GM23248 (cell line): ENCODE measurements at regions not wholly inside any gene's neighbourhood (a gene's known extent, or its start where the extent isn't known, plus 50 kb on each side); places are given as distances from the start of the nearest gene placed in this dataset.
"Not testable (repeated sequence)": the region's sequence is repeated elsewhere in the genome, so short reads cannot be mapped to it uniquely, and the experiment has no call there.

Experiments used
- DNase-seq: peaks from one replicate; pipeline ENCODE4 v3.0.0-alpha.2; 2015
- H2AFZ ChIP-seq: fragments of 200-600 bp; sonication (generic); 2 replicates; pipeline ENCODE4 v1.6.1; 2016; ENCODE audit warnings: antibody characterized with exemption
- H3F3A ChIP-seq: fragments of 200-600 bp; sonication (generic); 2 replicates; pipeline ENCODE4 v1.6.1; 2016; ENCODE audit warnings: mild to moderate bottlenecking, antibody characterized with exemption, mixed run types; ENCODE audit not compliant: insufficient read depth
- H3K27ac ChIP-seq: fragments of 200-600 bp; sonication (generic); 2 replicates; pipeline ENCODE4 v1.5.1; 2016; ENCODE audit warnings: mild to moderate bottlenecking
- H3K27me3 ChIP-seq: fragments of 200-600 bp; sonication (generic); replicated peaks from 2 replicates; pipeline ENCODE4 v1.6.1; 2016; ENCODE audit warnings: mild to moderate bottlenecking; ENCODE audit not compliant: insufficient read depth
- H3K36me3 ChIP-seq: fragments of 200-600 bp; sonication (generic); 2 replicates; pipeline ENCODE4 v1.6.1; 2016; ENCODE audit warnings: low read depth, mild to moderate bottlenecking
- H3K4me1 ChIP-seq: fragments of 200-600 bp; sonication (generic); 2 replicates; pipeline ENCODE4 v1.6.1; 2016; ENCODE audit warnings: mild to moderate bottlenecking; ENCODE audit not compliant: insufficient read depth
- H3K4me2 ChIP-seq: fragments of 200-600 bp; sonication (generic); one replicate; pipeline ENCODE4 v1.6.1; 2016; ENCODE audit warnings: mild to moderate bottlenecking; ENCODE audit not compliant: unreplicated experiment
- H3K4me3 ChIP-seq: fragments of 200-600 bp; sonication (generic); 2 replicates; pipeline ENCODE4 v1.5.1; 2016; ENCODE audit warnings: mild to moderate bottlenecking
- H3K79me2 ChIP-seq: fragments of 200-600 bp; sonication (generic); 2 replicates; pipeline ENCODE4 v1.6.1; 2016; ENCODE audit warnings: mild to moderate bottlenecking; ENCODE audit not compliant: insufficient read depth
- H3K9ac ChIP-seq: fragments of 200-600 bp; sonication (generic); 2 replicates; pipeline ENCODE4 v1.6.1; 2016; ENCODE audit warnings: mild to moderate bottlenecking
- H3K9me2 ChIP-seq: fragments of 200-600 bp; sonication (generic); 2 replicates; pipeline ENCODE4 v1.6.1; 2016; ENCODE audit warnings: mixed run types, mild to moderate bottlenecking, moderate library complexity; ENCODE audit not compliant: insufficient read depth
- H3K9me3 ChIP-seq: fragments of 200-600 bp; sonication (generic); one replicate; pipeline ENCODE4 v1.6.1; 2017; ENCODE audit warnings: low read depth
- H4K20me1 ChIP-seq: fragments of 200-600 bp; sonication (generic); 2 replicates; pipeline ENCODE4 v1.6.0; 2016; ENCODE audit not compliant: insufficient read depth
- EZH2 ChIP-seq: fragments of 200-600 bp; sonication (generic); IDR thresholded peaks from 2 replicates; pipeline ENCODE4 v1.6.1; 2018; ENCODE audit warnings: antibody characterized with exemption, mild to moderate bottlenecking; ENCODE audit not compliant: insufficient read depth, poor library complexity, severe bottlenecking
- EZH2phosphoT487 ChIP-seq: fragments of 200-600 bp; sonication (generic); IDR thresholded peaks from 2 replicates; pipeline ENCODE4 v1.6.1; 2018; ENCODE audit warnings: antibody characterized with exemption, moderate library complexity, mild to moderate bottlenecking, low read depth; ENCODE audit not compliant: insufficient read depth
- WGBS, 2 experiments: methylation state at CpG; one replicate each; pipeline ENCODE4 v1.1.6; 2015 to 2017; ENCODE audit warnings: low lambda C conversion rate in 2 of 2, low coverage in 1 of 2; ENCODE audit errors: missing lambda C conversion rate in 2 of 2; 5-methylcytosine and 5-hydroxymethylcytosine counted together
- in situ Hi-C: fragments of 300-500 bp; cut with MboI; formaldehyde crosslinking; loops from 2 replicates; pipeline ENCODE4 v1.15.0; 2020

DNA sequence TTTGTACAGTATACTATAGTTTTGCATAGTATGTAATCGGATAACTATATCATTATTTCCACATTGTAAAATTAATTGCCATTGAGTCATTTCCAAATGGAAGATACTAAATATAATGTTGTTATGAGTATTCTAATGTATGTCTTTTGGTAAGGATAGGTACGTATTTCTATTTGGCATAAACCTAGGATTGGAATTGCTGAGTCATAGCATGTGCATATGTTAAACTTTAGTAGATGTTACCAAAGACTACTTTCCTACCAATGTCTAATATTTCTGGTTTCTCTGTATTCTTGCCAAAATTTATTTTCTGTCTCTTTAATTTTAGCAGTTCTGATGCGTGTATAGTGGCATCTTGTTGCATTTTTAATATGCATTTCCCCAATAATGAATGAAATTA, 825.1 kb upstream of the ARRDC3 start:
- H4K20me1 ChIP-seq = no peaks in the 10 kb centered on the region
- in situ Hi-C loops = no loop called here
- TF ChIP-seq EZH2 = no peak
- TF ChIP-seq EZH2phosphoT487 = no peak

DNA sequence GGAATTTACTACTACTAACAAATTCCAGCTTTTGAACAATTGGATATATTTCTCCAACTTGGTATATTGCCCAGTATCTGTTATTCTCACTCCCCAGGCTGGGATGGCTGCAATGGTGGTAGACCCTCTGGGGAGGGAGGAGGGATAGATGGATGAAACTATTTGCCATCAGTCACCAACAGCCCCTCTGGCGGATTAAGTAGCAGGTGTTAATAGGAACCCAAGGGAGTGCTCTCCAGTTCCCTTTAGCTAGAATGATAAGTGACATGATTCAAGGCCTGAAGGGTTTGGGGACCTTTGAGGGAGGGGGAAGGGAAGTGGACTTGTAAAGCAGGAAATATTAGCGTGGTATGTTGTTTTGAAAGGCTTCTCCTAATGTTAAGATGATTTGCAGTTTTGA, 824.0 kb upstream of the ARRDC3 start:
- no peaks in the 10 kb centered on the region for H3K9me3 ChIP-seq
- no peaks in the 10 kb centered on the region for H4K20me1 ChIP-seq
- H3K36me3 ChIP-seq = no peaks in the 10 kb centered on the region
- DNase-seq = no peak
- WGBS, 2 experiments = 4 to 7% methylated on average over 2 of the region's 2 CpGs
- no peak overlapping the region for H2AFZ ChIP-seq
- no peak overlapping the region for H3K4me2 ChIP-seq
- no peak overlapping the region for H3K27ac ChIP-seq
- no peak overlapping the region for H3K9ac ChIP-seq
- no peaks in the 10 kb centered on the region for H3K27me3 ChIP-seq
- no peak for TF ChIP-seq EZH2phosphoT487
- no peak for TF ChIP-seq EZH2
- H3K79me2 ChIP-seq = no peaks in the 10 kb centered on the region
- H3F3A ChIP-seq = no peaks in the 10 kb centered on the region
- no peaks in the 10 kb centered on the region for H3K4me1 ChIP-seq
- H3K9me2 ChIP-seq = no peaks in the 10 kb centered on the region
- in situ Hi-C loops = no loop called here
- no peak overlapping the region for H3K4me3 ChIP-seq

More for the DNA sequence above, 825.1 kb upstream of the ARRDC3 start:
- WGBS, 2 experiments = 33 to 41% methylated on average over 3 of the region's 3 CpGs
- H3K27ac ChIP-seq = no peak overlapping the region
- H3F3A ChIP-seq = no peaks in the 10 kb centered on the region
- no peak for DNase-seq
- H3K27me3 ChIP-seq = no peaks in the 10 kb centered on the region
- no peaks in the 10 kb centered on the region for H3K36me3 ChIP-seq
- no peaks in the 10 kb centered on the region for H3K9me2 ChIP-seq
- no peak overlapping the region for H3K9ac ChIP-seq
- H3K4me1 ChIP-seq = no peaks in the 10 kb centered on the region
- no peak overlapping the region for H2AFZ ChIP-seq
- H3K79me2 ChIP-seq = no peaks in the 10 kb centered on the region
- H3K4me3 ChIP-seq = no peak overlapping the region
- no peaks in the 10 kb centered on the region for H3K9me3 ChIP-seq
- no peak overlapping the region for H3K4me2 ChIP-seq

DNA sequence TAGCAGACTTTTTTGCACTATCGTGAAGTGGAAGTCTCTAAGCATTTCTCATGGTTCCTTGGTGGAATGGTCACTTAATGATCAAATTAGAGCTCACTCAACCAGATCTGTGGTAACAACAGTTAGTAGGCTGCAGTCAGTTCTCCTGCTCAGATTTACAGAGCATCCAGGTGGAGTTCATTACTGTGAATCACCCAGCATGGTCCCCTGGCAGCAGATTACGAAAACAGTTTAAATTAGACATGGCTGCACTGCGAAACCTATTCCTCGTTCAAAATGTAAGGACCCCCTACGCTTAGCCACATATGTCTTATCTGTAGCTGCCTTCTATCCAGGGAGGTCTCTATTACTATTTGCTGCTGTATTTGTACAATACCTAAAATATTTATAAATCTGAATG, 823.6 kb upstream of the ARRDC3 start:
- no peak for DNase-seq
- H3K4me3 ChIP-seq = no peak overlapping the region
- WGBS, 2 experiments = 24 to 25% methylated on average over 5 of the region's 5 CpGs
- no peaks in the 10 kb centered on the region for H3K36me3 ChIP-seq
- no peaks in the 10 kb centered on the region for H3K27me3 ChIP-seq
- no peaks in the 10 kb centered on the region for H3K79me2 ChIP-seq
- H3K9me2 ChIP-seq = no peaks in the 10 kb centered on the region
- H4K20me1 ChIP-seq = no peaks in the 10 kb centered on the region
- H3K4me2 ChIP-seq = no peak overlapping the region
- H3K9ac ChIP-seq = no peak overlapping the region
- H3K4me1 ChIP-seq = no peaks in the 10 kb centered on the region
- in situ Hi-C loops = no loop called here
- no peak overlapping the region for H2AFZ ChIP-seq
- no peaks in the 10 kb centered on the region for H3K9me3 ChIP-seq
- no peak for TF ChIP-seq EZH2phosphoT487
- TF ChIP-seq EZH2 = no peak
- no peaks in the 10 kb centered on the region for H3F3A ChIP-seq
- no peak overlapping the region for H3K27ac ChIP-seq

DNA sequence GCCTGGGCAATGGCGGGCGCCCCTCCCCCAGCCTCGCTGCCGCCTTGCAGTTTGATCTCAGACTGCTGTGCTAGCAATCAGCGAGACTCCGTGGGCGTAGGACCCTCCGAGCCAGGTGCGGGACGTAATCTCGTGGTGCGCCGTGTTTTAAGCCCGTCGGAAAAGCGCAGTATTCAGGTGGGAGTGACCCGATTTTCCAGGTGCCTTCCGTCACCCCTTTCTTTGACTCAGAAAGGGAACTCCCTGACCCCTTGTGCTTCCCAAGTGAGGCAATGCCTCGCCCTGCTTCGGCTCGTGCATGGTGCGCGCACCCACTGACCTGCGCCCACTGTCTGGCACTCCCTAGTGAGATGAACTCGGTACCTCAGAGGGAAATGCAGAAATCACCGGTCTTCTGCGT, 815.9 kb upstream of the ARRDC3 start:
- H3K4me1 ChIP-seq, H4K20me1 ChIP-seq, H3F3A ChIP-seq, H3K9me3 ChIP-seq, H2AFZ ChIP-seq, H3K4me2 ChIP-seq, H3K9me2 ChIP-seq, H3K27ac ChIP-seq, DNase-seq, H3K79me2 ChIP-seq, H3K4me3 ChIP-seq, H3K27me3 ChIP-seq, H3K36me3 ChIP-seq, in situ Hi-C loops, H3K9ac ChIP-seq: not testable (repeated sequence)
- 72 to 73% methylated on average over 17 to 27 of the region's 27 CpGs for WGBS, 2 experiments

DNA sequence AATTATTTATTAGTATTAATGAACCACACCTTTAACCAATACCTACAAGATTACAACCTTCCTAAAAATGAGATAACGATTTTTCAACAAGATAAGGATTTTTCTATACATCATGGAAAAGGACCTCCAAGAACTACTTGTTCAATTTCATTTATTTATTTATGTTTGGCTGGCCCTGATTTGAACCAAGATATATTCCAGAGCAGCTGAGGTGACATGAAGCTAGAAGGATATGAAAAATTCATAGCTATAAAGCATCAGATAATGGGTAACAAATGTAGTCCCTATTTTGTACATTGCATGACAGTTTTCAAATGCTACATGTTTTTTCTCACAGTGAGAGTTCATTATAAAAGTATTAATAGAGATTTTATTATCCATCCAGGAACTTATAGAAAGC, 798.5 kb upstream of the ARRDC3 start:
- no peaks in the 10 kb centered on the region for H3K79me2 ChIP-seq
- no peaks in the 10 kb centered on the region for H3F3A ChIP-seq
- no peaks in the 10 kb centered on the region for H3K9me3 ChIP-seq
- H3K36me3 ChIP-seq = no peaks in the 10 kb centered on the region
- H3K4me3 ChIP-seq = no peak overlapping the region
- no peaks in the 10 kb centered on the region for H3K4me1 ChIP-seq
- in situ Hi-C loops = no loop called here
- 7 to 8% methylated on average over 1 of the region's 1 CpG for WGBS, 2 experiments
- no peaks in the 10 kb centered on the region for H3K9me2 ChIP-seq
- no peak overlapping the region for H2AFZ ChIP-seq
- no peak overlapping the region for H3K9ac ChIP-seq
- H3K27me3 ChIP-seq = no peaks in the 10 kb centered on the region
- DNase-seq = no peak
- no peak overlapping the region for H3K4me2 ChIP-seq
- TF ChIP-seq EZH2 (no peak), EZH2phosphoT487 (no peak)
- no peak overlapping the region for H3K27ac ChIP-seq
- H4K20me1 ChIP-seq = no peaks in the 10 kb centered on the region
